ENCODE measurements at regions not wholly inside any gene's neighbourhood (a gene's known extent, or its start where the extent isn't known, plus 50 kb on each side); places are given as distances from the start of the nearest gene placed in this dataset.

DNA sequence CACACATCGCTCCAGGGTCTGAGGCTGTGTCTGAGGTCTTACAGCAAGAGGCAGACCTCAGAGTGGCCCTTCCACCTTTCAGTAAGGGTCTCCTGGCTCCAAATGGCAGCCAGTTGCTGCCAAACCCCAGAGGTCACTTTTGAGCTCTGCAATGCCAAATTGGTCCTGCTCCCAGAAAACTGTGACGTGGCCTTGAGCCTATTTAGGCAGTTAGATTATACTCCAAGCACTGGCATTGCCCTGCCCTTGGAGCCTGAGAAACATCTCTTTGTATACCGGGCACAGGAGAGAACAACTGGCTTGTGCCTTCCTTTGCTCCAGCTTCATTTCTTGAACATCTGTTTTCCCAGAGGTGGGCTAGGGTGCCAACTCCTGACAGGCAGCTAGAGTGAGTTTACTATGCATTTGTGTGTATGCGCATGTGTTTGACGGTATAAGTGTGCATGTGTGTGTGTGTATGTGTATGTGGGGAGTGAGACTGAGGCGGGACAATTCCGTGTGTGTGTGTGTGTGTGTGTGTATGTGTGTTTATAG lies 134.5 kb downstream of the IER5 start:
- no peak for TF ChIP-seq SMC3 (IDR thresholded peaks at IDR 0.05; ENCODE audit: low read depth, low read length)
- TF ChIP-seq, protein P1, sequence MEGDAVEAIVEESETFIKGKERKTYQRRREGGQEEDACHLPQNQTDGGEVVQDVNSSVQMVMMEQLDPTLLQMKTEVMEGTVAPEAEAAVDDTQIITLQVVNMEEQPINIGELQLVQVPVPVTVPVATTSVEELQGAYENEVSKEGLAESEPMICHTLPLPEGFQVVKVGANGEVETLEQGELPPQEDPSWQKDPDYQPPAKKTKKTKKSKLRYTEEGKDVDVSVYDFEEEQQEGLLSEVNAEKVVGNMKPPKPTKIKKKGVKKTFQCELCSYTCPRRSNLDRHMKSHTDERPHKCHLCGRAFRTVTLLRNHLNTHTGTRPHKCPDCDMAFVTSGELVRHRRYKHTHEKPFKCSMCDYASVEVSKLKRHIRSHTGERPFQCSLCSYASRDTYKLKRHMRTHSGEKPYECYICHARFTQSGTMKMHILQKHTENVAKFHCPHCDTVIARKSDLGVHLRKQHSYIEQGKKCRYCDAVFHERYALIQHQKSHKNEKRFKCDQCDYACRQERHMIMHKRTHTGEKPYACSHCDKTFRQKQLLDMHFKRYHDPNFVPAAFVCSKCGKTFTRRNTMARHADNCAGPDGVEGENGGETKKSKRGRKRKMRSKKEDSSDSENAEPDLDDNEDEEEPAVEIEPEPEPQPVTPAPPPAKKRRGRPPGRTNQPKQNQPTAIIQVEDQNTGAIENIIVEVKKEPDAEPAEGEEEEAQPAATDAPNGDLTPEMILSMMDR (conservative IDR thresholded peaks at IDR 0.05; ENCODE audit: low read depth, low read length): no peak
- TF ChIP-seq, protein P2, sequence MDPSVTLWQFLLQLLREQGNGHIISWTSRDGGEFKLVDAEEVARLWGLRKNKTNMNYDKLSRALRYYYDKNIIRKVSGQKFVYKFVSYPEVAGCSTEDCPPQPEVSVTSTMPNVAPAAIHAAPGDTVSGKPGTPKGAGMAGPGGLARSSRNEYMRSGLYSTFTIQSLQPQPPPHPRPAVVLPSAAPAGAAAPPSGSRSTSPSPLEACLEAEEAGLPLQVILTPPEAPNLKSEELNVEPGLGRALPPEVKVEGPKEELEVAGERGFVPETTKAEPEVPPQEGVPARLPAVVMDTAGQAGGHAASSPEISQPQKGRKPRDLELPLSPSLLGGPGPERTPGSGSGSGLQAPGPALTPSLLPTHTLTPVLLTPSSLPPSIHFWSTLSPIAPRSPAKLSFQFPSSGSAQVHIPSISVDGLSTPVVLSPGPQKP (IDR thresholded peaks at IDR 0.05; ENCODE audit: borderline replicate concordance, low read depth, low read length): no peak
- no peak for TF ChIP-seq POLR2A (IDR thresholded peaks at IDR 0.05; ENCODE audit: low read depth, low read length)
- TF ChIP-seq FOS (IDR thresholded peaks at IDR 0.05; ENCODE audit: low read depth, low read length): no peak
- no peak for TF ChIP-seq RAD21 (IDR thresholded peaks at IDR 0.05; ENCODE audit: low read length)
- no peak for TF ChIP-seq MXI1 (IDR thresholded peaks at IDR 0.05; ENCODE audit: borderline replicate concordance, low read depth, low read length)
- no peak for TF ChIP-seq MAFK (IDR thresholded peaks at IDR 0.05; ENCODE audit: low read depth, low read length)
- no peak for TF ChIP-seq RCOR1 (IDR thresholded peaks at IDR 0.05; ENCODE audit: insufficient replicate concordance, low read length)
- TF ChIP-seq BHLHE40 (IDR thresholded peaks at IDR 0.05; ENCODE audit: low read depth, low read length): no peak
- no peak for TF ChIP-seq MAZ (IDR thresholded peaks at IDR 0.05; ENCODE audit: borderline replicate concordance, low read depth, low read length)
- TF ChIP-seq, protein P3, sequence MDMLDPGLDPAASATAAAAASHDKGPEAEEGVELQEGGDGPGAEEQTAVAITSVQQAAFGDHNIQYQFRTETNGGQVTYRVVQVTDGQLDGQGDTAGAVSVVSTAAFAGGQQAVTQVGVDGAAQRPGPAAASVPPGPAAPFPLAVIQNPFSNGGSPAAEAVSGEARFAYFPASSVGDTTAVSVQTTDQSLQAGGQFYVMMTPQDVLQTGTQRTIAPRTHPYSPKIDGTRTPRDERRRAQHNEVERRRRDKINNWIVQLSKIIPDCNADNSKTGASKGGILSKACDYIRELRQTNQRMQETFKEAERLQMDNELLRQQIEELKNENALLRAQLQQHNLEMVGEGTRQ (IDR thresholded peaks at IDR 0.05; ENCODE audit: low read depth, low read length): no peak

Measured in IMR-90 (cell line).